Stimulated activated naive B cell treated with anti-CD40 and anti-IgM and Interleukin-4, amounts not matched to agents 10 μg/mL and 1 μg/mL and 100 μg/mL, for 72 hours (primary cell): ENCODE measurements at regions not wholly inside any gene's neighbourhood (a gene's known extent, or its start where the extent isn't known, plus 50 kb on each side); places are given as distances from the start of the nearest gene placed in this dataset.

Experiments used
- ATAC-seq, 2 donors: fragments of 150-1000 bp; cut with Tn5 transposase; replicated peaks; 2 replicates each; pipeline ENCODE4 v1.10.0; 2021; ENCODE audit warnings: moderate library complexity in 1 of 2
- DNase-seq: peaks from one replicate; pipeline ENCODE4 v3.0.0; 2021
- H3K27ac Mint-ChIP-seq: one replicate; pipeline ENCODE4 v1.8.0; 2022; ENCODE audit warnings: mild to moderate bottlenecking, mixed read lengths
- H3K27me3 Mint-ChIP-seq, 2 donors: one replicate each; pipeline ENCODE4 v1.8.0; 2022; ENCODE audit warnings: mixed read lengths in 2 of 2
- H3K36me3 Mint-ChIP-seq, 2 donors: one replicate each; pipeline ENCODE4 v1.8.0; 2022; ENCODE audit warnings: mixed read lengths in 2 of 2, mild to moderate bottlenecking in 1 of 2
- H3K4me1 Mint-ChIP-seq, 2 donors: one replicate each; pipeline ENCODE4 v1.8.0; 2022; ENCODE audit warnings: mixed read lengths in 2 of 2, mild to moderate bottlenecking in 1 of 2
- H3K4me3 Mint-ChIP-seq, 2 donors: one replicate each; pipeline ENCODE4 v1.8.0; 2022; ENCODE audit warnings: mild to moderate bottlenecking in 2 of 2, mixed read lengths in 2 of 2, moderate library complexity in 1 of 2
- H3K9me3 Mint-ChIP-seq, 2 donors: one replicate each; pipeline ENCODE4 v1.8.0; 2022; ENCODE audit warnings: mixed read lengths in 2 of 2, mild to moderate bottlenecking in 1 of 2

- H3K27me3 Mint-ChIP-seq, result peaks cover 4 to 13% of the 10 kb centered on the region in 2 donors
Measured at GRCh38 chr11:122062763-122063162, 53.3 kb downstream of the BLID start.

GRCh38 chr11:122059565-122059964 is 56.5 kb downstream of the BLID start:
- H3K27ac Mint-ChIP-seq, result no peak overlapping the region
- no peak overlapping the region for H3K4me3 Mint-ChIP-seq
- H3K4me1 Mint-ChIP-seq, result no peaks in the 10 kb centered on the region
- H3K27me3 Mint-ChIP-seq, result peaks cover 4 to 5% of the 10 kb centered on the region in 2 donors
- ATAC-seq, result no peak
- H3K9me3 Mint-ChIP-seq, result peaks cover 11 to 13% of the 10 kb centered on the region in 2 donors
- no peak for DNase-seq
- peaks cover 1 to 7% of the 10 kb centered on the region in 2 donors for H3K36me3 Mint-ChIP-seq

More at GRCh38 chr11:122062763-122063162, 53.3 kb downstream of the BLID start:
- Mint-ChIP-seq H3K9me3 (peaks cover 13 to 15% of the 10 kb centered on the region in 2 donors), H3K4me3 (no peak overlapping the region), H3K27ac (no peak overlapping the region), H3K4me1 (no peaks in the 10 kb centered on the region), H3K36me3 (peaks cover 1 to 7% of the 10 kb centered on the region in 2 donors)
- DNase-seq (no peak), ATAC-seq (no peak)

GRCh38 chr11:122050021-122050690 is 65.9 kb downstream of the BLID start:
- Mint-ChIP-seq H3K27ac (no peak overlapping the region), H3K9me3 (peaks cover 4 to 14% of the 10 kb centered on the region in 2 donors), H3K36me3 (no peaks in the 10 kb centered on the region), H3K4me1 (no peaks in the 10 kb centered on the region), H3K27me3 (peaks cover 5 to 11% of the 10 kb centered on the region in 2 donors), H3K4me3 (no peak overlapping the region)
- no peak for ATAC-seq
- no peak for DNase-seq

- peaks cover 5 to 11% of the 10 kb centered on the region in 2 donors for H3K27me3 Mint-ChIP-seq
Measured at GRCh38 chr11:122048401-122048800, 67.6 kb downstream of the BLID start.

GRCh38 chr11:122046846-122047245 is 69.2 kb downstream of the BLID start:
- no peaks in the 10 kb centered on the region for H3K4me1 Mint-ChIP-seq
- H3K27ac Mint-ChIP-seq, result no peak overlapping the region
- H3K4me3 Mint-ChIP-seq, result no peak overlapping the region
- H3K27me3 Mint-ChIP-seq, result peaks cover 6 to 8% of the 10 kb centered on the region in 2 donors
- H3K36me3 Mint-ChIP-seq, result no peaks in the 10 kb centered on the region
- peaks cover 4 to 6% of the 10 kb centered on the region in 2 donors for H3K9me3 Mint-ChIP-seq
- no peak for DNase-seq
- no peak for ATAC-seq

More at GRCh38 chr11:122048401-122048800, 67.6 kb downstream of the BLID start:
- no peaks in the 10 kb centered on the region for H3K4me1 Mint-ChIP-seq
- ATAC-seq (no peak), DNase-seq (no peak)
- H3K36me3 Mint-ChIP-seq, result no peaks in the 10 kb centered on the region
- no peak overlapping the region for H3K4me3 Mint-ChIP-seq
- H3K9me3 Mint-ChIP-seq, result peaks cover 4 to 12% of the 10 kb centered on the region in 2 donors
- no peak overlapping the region for H3K27ac Mint-ChIP-seq

GRCh38 chr11:122046438-122046837 is 69.6 kb downstream of the BLID start:
- no peaks in the 10 kb centered on the region for H3K36me3 Mint-ChIP-seq
- ATAC-seq, result no peak
- no peaks in the 10 kb centered on the region for H3K4me1 Mint-ChIP-seq
- peaks cover 4 to 5% of the 10 kb centered on the region in 2 donors for H3K9me3 Mint-ChIP-seq
- no peak overlapping the region for H3K4me3 Mint-ChIP-seq
- DNase-seq, result no peak
- peaks cover 5 to 10% of the 10 kb centered on the region in 2 donors for H3K27me3 Mint-ChIP-seq
- no peak overlapping the region for H3K27ac Mint-ChIP-seq

- peaks cover 3 to 4% of the 10 kb centered on the region in 2 donors for H3K9me3 Mint-ChIP-seq
- peaks cover 5% of the 10 kb centered on the region in 2 donors for H3K27me3 Mint-ChIP-seq
- H3K4me1 Mint-ChIP-seq, result no peaks in the 10 kb centered on the region
- H3K36me3 Mint-ChIP-seq, result no peaks in the 10 kb centered on the region
- ATAC-seq (no peak), DNase-seq (no peak)
- H3K27ac Mint-ChIP-seq, result no peak overlapping the region
- no peak overlapping the region for H3K4me3 Mint-ChIP-seq
Measured at GRCh38 chr11:122045181-122045586, 70.8 kb downstream of the BLID start.

- H3K27ac Mint-ChIP-seq, result no peak overlapping the region
- H3K36me3 Mint-ChIP-seq, result no peaks in the 10 kb centered on the region
- H3K9me3 Mint-ChIP-seq, result peaks cover 2 to 4% of the 10 kb centered on the region in 2 donors
- peaks cover 5% of the 10 kb centered on the region in 2 donors for H3K27me3 Mint-ChIP-seq
- H3K4me1 Mint-ChIP-seq, result no peaks in the 10 kb centered on the region
- no peak overlapping the region for H3K4me3 Mint-ChIP-seq
- DNase-seq (no peak), ATAC-seq (no peak)
Measured at GRCh38 chr11:122044086-122044485, 71.9 kb downstream of the BLID start.

GRCh38 chr11:122042981-122043380 is 73.0 kb downstream of the BLID start:
- no peak overlapping the region for H3K4me3 Mint-ChIP-seq
- H3K27me3 Mint-ChIP-seq, result peaks cover 7 to 13% of the 10 kb centered on the region in 2 donors
- peaks cover 2 to 4% of the 10 kb centered on the region in 2 donors for H3K9me3 Mint-ChIP-seq
- H3K4me1 Mint-ChIP-seq, result no peaks in the 10 kb centered on the region
- ATAC-seq (no peak), DNase-seq (no peak)
- H3K36me3 Mint-ChIP-seq, result no peaks in the 10 kb centered on the region
- no peak overlapping the region for H3K27ac Mint-ChIP-seq

- Mint-ChIP-seq H3K4me3 (no peak overlapping the region), H3K27ac (no peak overlapping the region), H3K9me3 (no peaks in the 10 kb centered on the region), H3K4me1 (no peaks in the 10 kb centered on the region), H3K27me3 (peaks cover 4 to 15% of the 10 kb centered on the region in 2 donors), H3K36me3 (no peaks in the 10 kb centered on the region)
- DNase-seq, result no peak
- ATAC-seq, result no peak
Measured at GRCh38 chr11:122040464-122040863, 75.6 kb downstream of the BLID start.

GRCh38 chr11:122038543-122038942 is 77.5 kb downstream of the BLID start:
- H3K9me3 Mint-ChIP-seq, result no peaks in the 10 kb centered on the region
- no peak overlapping the region for H3K4me3 Mint-ChIP-seq
- H3K27me3 Mint-ChIP-seq, result peaks cover 8 to 15% of the 10 kb centered on the region in 2 donors
- H3K36me3 Mint-ChIP-seq, result no peaks in the 10 kb centered on the region
- ATAC-seq, result no peak
- no peaks in the 10 kb centered on the region for H3K4me1 Mint-ChIP-seq
- H3K27ac Mint-ChIP-seq, result no peak overlapping the region
- no peak for DNase-seq

- H3K27me3 Mint-ChIP-seq, result peaks cover 8 to 15% of the 10 kb centered on the region in 2 donors
- H3K36me3 Mint-ChIP-seq, result no peaks in the 10 kb centered on the region
- H3K4me3 Mint-ChIP-seq, result no peak overlapping the region
- no peak for DNase-seq
- H3K27ac Mint-ChIP-seq, result no peak overlapping the region
- no peak for ATAC-seq
- H3K4me1 Mint-ChIP-seq, result no peaks in the 10 kb centered on the region
- H3K9me3 Mint-ChIP-seq, result no peaks in the 10 kb centered on the region
Measured at GRCh38 chr11:122037911-122038310, 78.1 kb downstream of the BLID start.

GRCh38 chr11:122036493-122036892 is 79.5 kb downstream of the BLID start:
- ATAC-seq (no peak), DNase-seq (no peak)
- H3K36me3 Mint-ChIP-seq, result no peaks in the 10 kb centered on the region
- H3K4me1 Mint-ChIP-seq, result no peaks in the 10 kb centered on the region
- H3K27me3 Mint-ChIP-seq, result peaks cover 8 to 10% of the 10 kb centered on the region in 2 donors
- H3K9me3 Mint-ChIP-seq, result no peaks in the 10 kb centered on the region
- no peak overlapping the region for H3K27ac Mint-ChIP-seq
- H3K4me3 Mint-ChIP-seq, result no peak overlapping the region

- Mint-ChIP-seq H3K4me3 (no peak overlapping the region), H3K27me3 (peaks cover 8 to 10% of the 10 kb centered on the region in 2 donors), H3K27ac (no peak overlapping the region), H3K36me3 (no peaks in the 10 kb centered on the region), H3K9me3 (no peaks in the 10 kb centered on the region), H3K4me1 (no peaks in the 10 kb centered on the region)
- no peak for ATAC-seq
- DNase-seq, result no peak
Measured at GRCh38 chr11:122036018-122036417, 80.0 kb downstream of the BLID start.

GRCh38 chr11:122033631-122034030 is 82.4 kb downstream of the BLID start:
- no peak for ATAC-seq
- no peak for DNase-seq
- Mint-ChIP-seq H3K27ac (no peak overlapping the region), H3K27me3 (peaks cover 8 to 9% of the 10 kb centered on the region in 2 donors), H3K4me1 (no peaks in the 10 kb centered on the region), H3K9me3 (no peaks in the 10 kb centered on the region), H3K4me3 (no peak overlapping the region), H3K36me3 (no peaks in the 10 kb centered on the region)
